B cell (primary cell): ENCODE measurements at regions not wholly inside any gene's neighbourhood (a gene's known extent, or its start where the extent isn't known, plus 50 kb on each side); places are given as distances from the start of the nearest gene placed in this dataset.

ENCODE experiments used
- CTCF ChIP-seq: fragments of 200-600 bp; IDR thresholded peaks from one replicate; pipeline ENCODE4 v1.8.0; 2022; ENCODE audit warnings: antibody characterized with exemption, mild to moderate bottlenecking
- EZH2 ChIP-seq: IDR thresholded peaks from 2 replicates; pipeline ENCODE4 v1.6.1; 2012; ENCODE audit warnings: borderline replicate concordance, low read depth, mild to moderate bottlenecking, moderate library complexity, low read length; ENCODE audit not compliant: insufficient read depth, poor library complexity, severe bottlenecking

DNA sequence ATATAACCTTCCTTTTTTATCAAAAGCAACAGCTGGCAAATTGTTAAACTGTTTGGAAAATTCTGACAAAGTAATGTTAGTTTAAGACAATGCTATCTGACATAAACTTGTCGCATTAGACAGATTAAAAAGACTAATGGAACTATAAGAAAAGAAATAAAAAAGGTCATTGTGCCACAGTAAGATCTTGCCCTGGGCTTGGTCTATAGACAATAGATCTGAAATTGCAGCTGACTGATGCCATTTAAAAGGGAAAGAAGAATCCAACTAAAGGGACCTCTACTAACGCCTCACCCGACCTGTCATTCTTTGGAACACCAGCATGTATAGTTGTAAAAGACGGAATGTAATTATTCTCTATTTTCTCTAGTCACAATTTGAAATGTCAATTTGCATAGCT is 644.4 kb upstream of the GRAMD2B start:
- TF ChIP-seq CTCF: no peak
- no peak for TF ChIP-seq EZH2
